GM19238 (cell line): ENCODE measurements at regions not wholly inside any gene's neighbourhood (a gene's known extent, or its start where the extent isn't known, plus 50 kb on each side); places are given as distances from the start of the nearest gene placed in this dataset.

ENCODE experiments used
- DNase-seq: peaks from one replicate; pipeline ENCODE4 v3.0.0; 2011; ENCODE audit warnings: low spot score; ENCODE audit not compliant: insufficient read length

DNA sequence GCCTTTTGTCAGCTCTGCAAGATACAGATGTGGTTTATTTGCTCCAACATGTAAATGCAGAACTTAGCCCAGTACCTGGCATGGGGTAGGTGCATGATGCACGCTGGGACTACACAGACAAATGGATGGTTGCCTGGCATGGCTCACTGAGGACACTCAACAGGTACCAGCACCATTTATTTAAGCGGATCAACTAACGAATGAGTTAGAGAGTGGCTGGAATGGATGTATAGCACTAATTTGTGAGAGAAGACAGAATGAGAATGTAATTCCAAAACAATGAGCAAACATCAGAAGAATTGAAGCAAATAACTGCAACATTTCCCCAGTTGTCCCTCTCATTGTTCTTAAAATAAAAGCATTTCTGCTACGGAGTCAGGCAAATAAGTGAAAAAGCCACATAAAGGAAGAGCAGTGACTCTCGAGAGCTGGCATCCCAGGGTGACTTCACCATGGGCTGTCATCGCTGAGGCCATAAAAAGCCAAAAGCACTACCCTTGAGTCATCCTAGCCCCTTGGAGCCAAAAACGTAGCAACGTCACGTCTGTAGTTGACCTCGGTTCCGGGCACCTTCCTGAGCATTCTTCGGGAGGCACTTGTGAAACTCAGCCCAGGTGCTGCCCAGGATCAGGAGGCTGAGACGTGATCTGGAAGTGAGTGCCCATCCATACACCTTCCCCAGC lies 290.3 kb downstream of the NSG2 start:
- no peak for DNase-seq

DNA sequence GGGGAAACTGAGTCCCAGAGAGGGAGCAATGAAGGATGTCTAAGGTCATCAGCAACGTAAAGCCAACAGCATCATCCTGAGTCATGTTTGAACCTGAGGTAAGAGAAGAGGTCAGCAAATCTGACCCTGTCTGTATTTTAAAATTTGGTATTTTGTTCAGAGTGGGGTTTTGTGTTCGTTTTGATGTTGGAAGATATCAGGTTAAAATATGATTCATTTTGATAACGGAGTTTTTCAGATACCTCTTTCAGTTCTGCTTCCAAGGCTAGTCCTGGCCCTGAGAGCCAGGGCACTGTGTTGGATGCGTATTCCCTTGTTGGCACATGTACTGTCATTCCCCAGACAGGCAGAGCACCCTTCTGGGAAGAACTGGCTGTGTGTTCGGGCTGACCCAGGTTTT lies 291.0 kb downstream of the NSG2 start:
- no peak for DNase-seq

DNA sequence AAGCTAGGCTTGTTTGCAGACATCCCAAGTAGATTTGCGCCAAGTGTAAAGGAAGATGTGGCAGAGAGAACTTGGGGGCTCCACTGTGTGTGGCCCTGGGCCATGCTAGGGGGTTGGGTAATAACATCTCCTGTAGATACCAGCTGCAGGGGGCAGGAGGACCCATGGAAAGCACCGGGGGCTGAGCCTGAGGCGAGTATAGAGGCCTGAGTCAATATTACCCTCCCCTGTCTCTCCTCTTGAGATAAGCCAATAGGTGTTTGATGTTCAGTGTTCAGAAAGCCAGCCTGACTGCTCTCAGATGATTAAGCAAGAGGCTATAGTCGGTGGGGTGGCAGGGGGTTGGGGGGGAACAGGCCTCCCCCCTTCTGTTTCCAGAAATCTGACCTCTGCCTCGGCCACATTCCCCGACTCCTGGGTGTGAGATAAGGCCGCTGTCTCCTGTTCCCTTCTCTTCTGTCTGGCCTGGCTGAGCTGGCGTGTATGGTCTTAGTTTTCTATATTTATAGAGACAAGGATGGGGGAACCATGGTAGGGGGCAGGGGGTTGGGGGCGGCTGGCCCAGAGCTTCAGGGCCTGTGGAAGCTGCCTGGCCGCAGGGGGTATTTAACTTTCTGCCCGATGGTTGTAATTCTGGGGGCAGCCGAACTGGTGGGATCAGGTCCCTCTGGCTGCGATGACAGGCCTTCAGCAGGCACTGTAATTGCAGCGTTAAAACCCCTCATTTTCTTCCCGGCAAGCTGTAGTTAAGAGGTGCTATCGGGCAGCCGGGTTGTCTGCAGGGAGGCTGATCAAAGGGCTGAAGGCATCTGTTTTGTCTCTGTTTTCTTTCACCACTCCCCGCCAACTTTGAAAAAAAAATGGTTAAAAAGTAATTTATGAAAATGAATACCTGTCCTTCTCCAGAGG lies 292.0 kb downstream of the NSG2 start:
- no peak for DNase-seq

DNA sequence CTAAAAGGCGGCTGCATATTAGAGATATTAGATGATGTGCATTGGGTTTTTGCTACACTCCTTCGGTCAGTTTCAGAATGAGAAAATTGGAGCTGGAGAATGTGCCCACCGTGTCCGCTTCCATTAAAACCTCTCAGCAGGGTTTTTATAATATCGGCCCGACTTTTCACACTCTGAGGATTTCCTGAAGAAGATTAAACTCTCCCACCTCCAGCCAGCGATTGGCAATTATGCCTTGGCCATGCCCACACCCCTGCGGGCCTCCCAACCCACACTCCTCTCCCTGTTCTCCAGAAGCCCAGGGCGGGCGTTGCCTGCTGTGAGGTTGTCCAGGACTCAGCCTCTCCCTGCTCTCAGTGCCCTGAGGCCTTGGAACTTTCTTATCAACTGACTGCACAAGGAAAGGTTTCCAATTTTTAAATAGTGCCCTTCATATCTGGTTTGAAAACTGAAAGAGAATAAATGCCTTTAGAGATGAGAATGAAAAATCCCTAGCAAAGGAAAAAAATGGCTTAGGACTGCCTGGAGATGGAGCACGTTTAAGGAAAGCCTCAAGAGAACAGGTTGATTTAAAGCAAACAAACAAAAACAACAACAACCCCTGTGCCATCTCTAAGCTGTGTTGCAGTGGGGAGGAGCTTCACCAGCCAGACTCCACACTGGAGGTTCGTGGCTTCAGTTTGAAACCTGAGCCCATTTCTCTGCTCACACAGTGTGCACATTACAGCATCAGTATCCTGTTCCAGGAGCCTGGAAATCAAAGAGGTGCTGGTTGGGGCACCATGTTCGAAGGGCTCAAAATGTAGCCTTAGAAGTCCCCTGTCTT lies 292.9 kb downstream of the NSG2 start:
- no peak for DNase-seq

DNA sequence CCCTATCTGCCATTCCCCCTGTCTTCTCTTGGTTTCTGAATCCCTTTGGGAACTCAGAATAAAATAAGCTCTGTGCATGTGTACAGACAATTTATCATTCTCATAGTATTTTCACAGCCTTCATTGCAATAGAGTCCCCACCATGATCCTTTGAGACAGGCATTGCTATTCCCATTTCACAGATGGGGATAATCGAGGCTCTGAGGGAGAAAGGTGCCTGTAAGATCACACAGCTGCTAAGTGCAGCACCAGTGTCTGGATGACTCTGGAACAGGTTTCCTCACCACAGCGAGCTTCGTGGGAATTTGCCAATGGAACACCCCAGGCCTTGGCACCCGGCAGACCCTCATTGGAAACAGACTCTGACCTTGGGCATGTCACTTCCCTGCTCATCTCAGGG lies 293.6 kb downstream of the NSG2 start:
- no peak for DNase-seq

DNA sequence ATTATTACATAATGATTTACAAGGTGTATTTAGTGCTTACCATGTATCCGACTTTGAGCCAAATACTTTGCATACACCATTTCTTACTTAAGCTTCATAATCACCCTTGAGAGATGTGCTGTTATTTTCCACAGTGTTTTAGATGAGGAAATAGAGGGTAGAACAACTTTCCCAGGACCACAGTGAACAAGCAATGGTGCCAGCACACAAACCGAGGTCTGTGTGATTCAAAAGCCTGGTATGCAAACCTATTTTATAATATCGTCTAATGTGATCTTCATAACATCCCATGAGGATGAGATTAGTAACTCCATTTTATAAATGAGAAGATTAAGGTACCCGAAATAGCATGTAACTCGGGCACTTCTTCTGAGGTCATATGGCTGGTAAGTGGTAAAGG lies 294.7 kb downstream of the NSG2 start:
- no peak for DNase-seq

DNA sequence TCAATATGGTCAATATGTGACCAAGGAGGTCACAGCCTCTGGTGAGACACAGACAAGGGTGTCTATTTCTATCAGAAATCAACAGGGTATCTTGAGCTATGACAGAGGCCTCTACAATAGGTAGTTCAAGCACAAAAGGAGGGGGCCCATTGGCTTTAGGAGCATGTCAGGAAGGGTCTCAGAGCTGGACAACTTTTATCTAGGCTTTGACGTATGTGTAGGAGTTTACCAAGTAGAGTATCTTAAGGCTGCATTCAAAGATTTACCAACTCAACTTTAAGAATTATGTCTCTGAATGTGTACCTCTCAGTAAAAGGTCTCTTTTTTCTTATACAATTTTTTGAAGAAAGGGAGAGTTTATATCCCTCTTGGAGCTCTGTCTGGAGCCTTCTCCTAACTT lies 297.2 kb downstream of the NSG2 start:
- no peak for DNase-seq

DNA sequence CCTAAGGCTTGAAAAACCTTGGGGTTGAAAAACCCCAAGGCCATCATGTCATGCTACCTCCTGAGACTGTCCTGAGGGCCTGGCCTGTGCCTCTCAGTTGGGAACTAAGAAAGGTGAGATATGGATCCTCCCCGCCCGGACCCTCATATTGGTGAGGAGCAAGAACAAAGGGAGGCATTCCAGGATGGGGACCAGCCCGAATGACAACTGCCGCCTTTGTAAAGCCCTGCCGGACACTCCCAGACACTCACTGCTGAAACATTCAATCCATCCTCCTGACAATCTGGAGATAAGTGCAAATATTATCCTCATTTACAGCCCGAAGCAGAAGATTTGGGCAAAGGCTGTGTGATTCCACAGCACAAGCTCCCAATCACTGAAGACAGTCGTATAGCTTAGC lies 298.3 kb downstream of the NSG2 start:
- no peak for DNase-seq

DNA sequence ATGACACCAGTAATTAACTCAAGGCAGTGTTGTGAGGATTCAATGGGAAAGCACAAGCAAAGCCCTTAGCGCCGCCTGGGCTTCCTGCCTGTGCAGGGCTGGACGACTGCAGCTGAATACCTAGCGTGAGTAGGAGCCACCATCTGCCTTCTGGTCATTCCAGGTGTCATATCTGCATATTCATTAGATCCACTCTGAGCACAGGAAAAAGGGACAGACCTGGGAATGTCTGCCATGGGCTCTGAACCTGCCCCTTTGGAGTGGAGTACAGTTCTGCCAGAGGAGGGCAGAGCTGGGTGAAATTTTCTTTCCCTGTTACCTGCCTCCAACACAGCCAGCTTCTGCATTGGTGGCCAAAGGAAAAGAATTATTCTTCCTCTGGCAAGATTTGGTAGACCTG lies 298.8 kb downstream of the NSG2 start:
- DNase-seq, result no peak

DNA sequence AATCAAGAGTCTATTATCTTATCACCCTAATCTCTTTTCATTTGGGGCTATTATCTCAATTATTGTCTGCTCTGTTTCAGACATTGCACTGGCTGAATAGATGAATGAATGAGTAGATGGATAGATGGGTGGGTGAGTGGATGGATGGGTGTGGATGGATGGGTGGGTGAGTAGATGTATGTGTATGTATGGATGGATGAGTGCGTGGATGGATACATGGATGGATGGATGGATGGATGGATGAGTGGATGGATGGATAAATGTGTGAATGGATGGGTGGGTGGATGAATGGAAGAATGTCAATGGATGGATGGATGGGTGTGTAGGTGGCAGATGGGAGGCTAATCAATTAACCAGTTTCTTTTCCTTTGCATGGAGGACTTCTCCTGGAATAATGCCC lies 301.7 kb downstream of the NSG2 start:
- no peak for DNase-seq

DNA sequence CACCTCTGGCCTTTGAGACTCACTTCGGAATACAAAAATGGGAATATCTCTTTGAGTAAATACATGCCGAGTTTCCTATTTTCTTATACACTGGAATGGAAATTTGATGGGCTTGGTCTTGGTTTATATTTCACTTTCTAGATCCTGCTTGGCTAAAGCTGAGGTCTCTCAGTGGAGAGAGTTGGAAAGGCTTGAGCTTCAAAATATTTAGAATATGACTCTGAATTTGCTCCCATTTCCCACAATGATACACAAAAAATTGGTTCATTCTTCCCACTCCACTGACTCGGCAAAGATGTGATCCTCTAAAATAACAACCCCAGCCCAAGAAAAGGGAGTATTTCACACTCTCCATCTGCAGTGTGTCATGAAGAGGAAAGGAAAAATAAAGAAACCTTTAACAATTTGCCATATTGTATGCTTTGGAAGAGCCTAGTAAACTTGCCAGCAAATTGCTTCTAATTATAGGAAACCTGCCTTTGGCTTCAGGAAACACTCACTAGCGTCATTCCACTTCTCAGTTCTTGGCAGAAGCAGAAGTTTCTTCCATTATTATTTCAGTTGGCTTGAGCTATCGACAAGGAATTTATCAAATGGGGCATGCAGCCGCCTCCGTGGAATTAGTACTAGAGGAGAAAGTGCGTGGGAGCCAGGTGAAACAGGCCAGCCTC lies 302.9 kb downstream of the NSG2 start:
- DNase-seq, result no peak

DNA sequence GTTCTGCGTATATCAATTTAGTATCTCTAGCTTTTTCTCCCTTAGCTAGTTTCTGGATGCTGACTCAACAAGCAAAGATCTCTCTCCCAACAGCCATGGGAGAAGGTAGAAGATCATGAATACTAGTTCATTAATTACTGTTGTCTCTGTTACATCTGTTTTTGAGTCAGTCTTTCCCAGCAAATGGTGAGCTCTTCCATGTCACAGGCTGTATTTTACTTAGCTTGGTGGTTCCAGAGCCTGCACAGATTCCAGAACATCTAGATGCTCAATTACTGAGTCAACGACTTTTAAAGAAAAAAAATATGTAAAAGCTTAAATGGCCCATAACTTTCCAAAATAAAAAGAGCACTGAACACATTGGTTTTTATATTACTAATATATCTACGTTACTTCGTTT lies 307.2 kb downstream of the NSG2 start:
- no peak for DNase-seq

DNA sequence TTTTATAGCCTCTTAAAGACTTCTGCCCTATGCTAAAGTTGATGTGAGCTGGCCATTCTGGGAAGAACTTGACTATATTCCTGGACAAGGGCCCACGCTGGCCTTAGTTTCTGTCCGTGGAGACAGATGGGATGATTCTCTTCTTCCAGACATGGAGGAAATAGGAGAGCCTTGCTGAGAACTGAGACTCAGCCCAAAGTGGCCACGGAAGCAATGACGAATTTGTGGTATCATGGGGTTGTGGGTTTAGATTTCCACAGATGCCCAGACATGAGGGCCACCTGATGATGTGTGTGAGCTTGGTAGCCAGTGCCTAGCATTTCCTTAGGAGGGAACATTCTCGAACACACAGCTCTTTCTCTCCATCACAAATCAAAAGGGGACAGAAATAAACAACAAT lies 309.1 kb downstream of the NSG2 start:
- no peak for DNase-seq

DNA sequence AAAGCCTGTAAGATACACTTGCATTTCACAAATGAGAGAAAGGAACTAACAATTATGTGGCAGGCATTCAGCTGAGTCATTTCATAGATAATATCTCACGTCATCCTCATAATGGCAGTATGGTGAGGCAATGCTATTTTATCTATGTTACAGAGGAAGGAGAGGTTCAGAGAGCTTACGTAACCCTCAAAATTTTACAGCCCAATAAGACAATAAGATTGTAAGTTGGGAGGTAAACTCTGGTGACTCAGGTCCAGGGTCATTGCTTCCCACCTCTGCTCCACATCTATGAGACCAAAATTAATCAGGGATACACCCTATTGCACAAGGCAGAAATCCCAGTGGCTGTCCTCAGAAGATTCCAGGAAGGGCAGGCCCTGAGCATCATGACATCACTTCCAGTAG lies 309.7 kb downstream of the NSG2 start:
- no peak for DNase-seq

DNA sequence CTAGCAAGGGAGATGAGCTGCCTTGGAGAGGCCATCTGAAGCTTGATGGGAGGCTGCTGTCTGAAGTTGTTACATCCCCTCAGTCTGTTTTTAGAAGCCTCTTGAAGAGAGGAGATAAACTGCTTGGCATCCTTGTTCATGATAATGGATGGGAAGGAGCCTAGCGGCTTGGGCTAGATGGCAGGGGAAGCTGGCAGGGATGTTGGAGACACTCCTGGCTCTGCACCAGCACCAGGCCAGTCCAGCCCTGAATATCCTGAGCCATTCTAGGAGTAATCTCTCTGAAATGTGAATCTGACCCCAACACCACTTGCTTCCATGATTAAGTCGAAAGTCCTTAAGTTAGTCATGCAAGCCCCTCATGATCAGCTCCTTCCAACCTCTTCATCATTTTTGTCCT lies 310.5 kb downstream of the NSG2 start:
- no peak for DNase-seq

DNA sequence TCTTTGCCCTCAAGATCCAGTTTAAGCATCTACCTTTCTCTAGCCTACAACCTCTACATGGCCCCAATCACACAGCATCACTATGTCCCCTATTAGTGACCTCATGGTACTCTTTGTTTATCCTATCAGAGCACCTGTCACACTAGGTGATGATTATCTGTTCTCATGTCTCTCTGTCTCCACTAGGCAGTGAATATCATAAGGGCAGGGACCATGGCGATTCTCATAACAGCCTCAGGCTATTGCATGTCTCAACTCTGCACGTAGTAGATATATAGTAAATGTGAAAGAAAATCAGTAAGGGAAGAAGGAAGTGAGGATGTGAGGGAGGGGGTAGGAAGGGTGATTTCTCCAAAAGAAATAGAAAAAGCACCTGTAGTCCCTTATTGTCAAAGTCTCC lies 311.0 kb downstream of the NSG2 start:
- DNase-seq, result no peak

DNA sequence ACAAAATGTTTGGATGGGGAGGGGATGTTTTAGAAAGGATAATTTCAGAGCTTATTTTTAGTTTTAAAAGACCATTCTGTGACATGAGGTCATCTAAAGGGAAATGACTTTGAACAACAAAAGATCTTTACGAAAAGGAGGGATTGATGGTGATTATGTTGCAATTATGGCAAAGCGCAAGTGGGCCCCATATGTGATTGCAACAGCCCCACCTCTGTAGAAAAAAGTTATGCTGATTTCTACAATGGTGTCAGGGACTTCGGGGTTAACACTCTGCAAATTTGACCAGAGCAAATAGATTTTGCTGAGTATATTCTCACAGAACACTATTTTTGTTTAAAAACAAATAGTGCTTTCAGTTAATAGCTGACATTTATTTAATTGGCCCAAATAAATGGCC lies 312.8 kb downstream of the NSG2 start:
- DNase-seq, result no peak

DNA sequence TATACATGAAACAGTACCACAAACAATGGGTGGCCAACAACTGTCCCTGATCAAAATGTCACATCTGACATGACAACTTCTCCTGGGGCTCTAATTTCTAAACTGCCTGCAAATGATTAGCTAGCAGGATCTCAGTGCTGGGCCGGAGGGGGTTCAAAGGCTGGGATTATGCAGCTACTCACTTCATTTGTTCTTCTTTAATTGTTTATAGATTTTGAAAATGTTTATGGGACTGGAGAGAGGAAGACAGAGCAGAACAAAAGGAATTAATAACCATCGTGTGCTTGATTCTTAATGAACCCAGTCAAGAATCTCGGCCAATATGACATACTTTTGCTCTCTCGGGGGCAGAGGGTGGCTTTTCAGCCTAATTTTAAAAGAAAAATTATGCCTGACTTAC lies 313.6 kb downstream of the NSG2 start:
- no peak for DNase-seq

DNA sequence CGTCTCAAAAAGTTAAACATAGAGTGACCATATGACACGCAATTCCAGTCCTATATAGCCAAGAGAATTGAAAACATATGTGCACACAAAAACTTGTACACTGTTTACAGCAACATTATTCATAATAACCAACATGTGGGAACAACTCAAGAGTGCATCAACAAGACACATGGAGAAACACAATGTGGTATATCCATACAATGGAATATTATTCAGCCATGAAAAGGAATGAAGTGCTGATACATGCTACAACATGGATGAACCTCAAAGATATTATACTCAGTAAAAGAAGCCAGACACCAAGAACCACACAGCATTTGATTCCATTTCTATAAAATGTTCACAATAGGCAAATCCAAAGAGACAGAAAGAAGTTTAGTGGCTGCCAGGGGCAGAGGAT lies 317.0 kb downstream of the NSG2 start:
- DNase-seq, result no peak

DNA sequence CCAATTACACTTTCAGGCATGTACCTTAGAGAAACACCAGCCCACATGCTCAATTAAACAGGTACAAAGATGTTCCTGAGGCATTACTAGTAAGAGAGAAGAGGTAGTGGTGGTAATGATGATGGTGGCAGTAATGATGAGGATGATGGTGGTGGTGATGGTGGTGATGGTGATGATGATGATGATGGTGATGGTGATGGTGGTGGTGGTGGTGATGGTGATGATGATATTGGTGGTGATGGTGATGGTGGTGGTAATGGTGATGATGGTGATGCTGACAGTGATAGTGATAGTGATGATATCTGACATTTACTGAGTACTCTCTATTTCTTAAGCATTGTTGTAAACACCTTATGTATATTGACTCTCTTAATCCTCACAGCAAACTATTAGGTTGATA lies 318.4 kb downstream of the NSG2 start:
- no peak for DNase-seq

DNA sequence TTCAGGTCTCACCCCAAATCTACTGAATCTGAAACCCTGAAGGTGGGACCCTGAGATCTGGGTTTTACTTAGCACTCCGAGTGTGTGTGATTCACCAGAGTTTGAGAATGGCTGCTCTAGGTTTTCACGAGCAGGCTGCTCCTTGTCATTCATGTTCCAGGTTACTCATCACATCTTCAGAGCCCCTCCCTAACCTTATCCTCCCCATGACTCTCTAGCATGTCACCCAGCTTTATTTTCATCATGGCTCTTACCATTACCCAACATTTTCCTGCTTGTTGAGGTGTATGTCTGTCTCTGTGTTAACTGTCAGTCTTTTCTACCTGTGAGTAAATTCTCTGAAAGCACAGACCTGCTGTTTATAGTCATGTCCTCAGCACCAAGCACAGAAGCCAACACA lies 319.2 kb downstream of the NSG2 start:
- DNase-seq, result no peak
